Iris pigment epithelial cell (primary cell): ENCODE measurements at regions not wholly inside any gene's neighbourhood (a gene's known extent, or its start where the extent isn't known, plus 50 kb on each side); places are given as distances from the start of the nearest gene placed in this dataset.
"Not testable (repeated sequence)": the region's sequence is repeated elsewhere in the genome, so short reads cannot be mapped to it uniquely, and the experiment has no call there.

Source experiments
- DNase-seq: peaks from one replicate; pipeline ENCODE4 v3.0.0-alpha.2; 2011; ENCODE audit warnings: low read depth

DNA sequence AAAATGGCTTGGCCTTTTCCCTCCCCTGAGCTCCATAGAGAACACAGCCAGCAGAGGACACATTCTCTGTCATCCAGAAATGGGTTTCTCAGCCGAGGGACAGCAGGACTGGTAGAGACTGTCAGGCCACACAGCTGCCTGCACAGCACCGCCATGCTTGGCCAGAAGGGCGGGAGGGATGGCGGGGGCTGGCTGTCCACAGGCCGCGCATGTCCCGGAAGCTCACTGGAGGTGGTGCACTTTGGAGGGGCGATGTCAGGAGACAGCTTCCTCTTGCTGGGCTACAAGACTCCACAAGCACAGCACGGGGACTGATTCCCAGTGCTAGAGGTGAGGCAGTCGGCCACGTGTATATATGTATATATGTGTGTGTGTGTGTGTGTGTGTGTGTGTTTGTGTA lies 125.3 kb downstream of the GOLGA6L4 start:
- not testable (repeated sequence) for DNase-seq

DNA sequence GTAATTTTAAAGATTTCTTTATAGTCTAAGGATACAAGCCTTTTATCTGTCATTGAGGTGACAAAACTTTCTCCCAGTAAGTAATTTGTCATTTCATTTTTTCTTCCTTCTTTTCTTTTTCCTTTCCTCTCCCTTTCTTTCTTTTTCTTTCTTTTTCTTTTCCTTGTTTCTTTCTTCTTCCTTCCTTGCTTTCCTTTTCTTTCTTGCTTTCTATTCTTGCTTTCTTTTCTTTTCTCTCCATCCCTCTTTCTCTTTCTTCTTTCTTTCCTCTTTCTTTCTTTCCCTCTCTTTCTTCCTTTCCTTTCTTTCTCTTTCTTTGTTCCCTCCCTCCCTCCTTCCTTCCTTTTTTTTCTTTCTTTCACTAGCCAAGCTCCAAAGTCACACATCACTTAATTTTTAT lies 148.8 kb downstream of the GOLGA6L4 start:
- not testable (repeated sequence) for DNase-seq

DNA sequence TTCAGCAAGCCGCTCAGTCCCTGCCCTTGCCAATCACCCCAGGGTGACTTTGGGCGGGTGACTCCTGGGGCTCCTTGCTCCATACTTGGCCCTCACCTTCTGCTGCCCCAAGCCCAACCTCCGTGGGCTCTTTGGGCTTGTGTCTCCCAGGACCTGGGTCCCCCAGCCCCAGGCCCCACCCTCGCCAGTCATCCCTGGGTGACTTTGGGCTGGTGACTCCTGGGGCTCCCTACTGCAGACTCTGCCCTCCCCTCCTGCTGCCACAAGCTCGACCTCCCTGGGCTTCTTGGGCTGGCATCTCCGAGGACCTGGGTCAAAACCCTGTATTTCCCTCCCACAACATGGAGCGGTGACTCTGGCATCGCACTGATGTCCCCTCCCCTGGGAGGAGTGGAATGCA lies 151.5 kb downstream of the GOLGA6L4 start:
- DNase-seq = no peak

DNA sequence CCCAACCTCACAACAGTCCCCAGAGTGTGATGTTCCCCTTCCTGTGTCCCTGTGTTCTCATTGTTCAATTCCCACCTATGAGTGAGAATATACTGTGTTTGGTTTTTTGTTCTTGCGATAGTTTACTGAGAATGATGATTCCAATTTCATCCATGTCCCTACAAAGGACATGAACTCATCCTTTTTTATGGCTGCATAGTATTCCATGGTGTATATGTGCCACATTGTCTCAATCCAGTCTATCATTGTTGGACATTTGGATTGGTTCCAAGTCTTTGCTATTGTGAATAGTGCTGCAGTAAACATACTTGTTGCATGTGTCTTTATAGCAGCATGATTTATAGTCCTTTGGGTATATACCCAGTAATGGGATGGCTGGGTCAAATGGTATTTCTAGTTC lies 152.6 kb downstream of the GOLGA6L4 start:
- DNase-seq = not testable (repeated sequence)

DNA sequence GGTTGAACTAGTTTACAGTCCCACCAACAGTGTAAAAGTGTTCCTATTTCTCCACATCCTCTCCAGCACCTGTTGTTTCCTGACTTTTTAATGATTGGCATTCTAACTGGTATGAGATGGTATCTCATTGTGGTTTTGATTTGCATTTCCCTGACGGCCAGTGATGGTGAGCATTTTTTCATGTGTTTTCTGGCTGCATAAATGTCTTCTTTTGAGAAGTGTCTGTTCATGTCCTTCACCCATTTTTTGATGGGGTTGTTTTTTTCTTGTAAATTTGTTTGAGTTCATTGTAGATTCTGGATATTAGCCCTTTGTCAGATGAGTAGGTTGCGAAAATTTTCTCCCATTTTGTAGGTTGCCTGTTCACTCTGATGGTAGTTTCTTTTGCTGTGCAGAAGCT lies 153.1 kb downstream of the GOLGA6L4 start:
- DNase-seq = not testable (repeated sequence)

DNA sequence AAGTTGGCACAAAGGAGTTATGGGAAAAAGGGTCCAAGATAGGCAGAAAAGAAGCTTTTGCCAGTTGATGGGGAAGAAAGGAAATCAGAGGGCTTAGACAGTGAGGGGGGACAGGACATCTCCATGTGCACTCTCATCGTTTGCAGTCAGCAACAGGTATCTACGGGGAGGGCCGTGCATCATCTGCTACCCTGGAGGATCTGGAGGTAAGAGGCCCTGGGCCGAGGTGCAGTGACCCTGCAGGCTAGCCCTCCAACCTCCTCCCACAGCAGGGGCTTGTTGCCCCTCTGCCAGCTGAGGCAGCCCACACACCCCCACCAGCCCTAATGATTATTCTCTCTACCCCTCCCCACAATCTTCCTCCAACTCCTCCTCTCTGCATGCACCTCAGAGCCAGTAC lies 154.8 kb downstream of the GOLGA6L4 start:
- DNase-seq = not testable (repeated sequence)

DNA sequence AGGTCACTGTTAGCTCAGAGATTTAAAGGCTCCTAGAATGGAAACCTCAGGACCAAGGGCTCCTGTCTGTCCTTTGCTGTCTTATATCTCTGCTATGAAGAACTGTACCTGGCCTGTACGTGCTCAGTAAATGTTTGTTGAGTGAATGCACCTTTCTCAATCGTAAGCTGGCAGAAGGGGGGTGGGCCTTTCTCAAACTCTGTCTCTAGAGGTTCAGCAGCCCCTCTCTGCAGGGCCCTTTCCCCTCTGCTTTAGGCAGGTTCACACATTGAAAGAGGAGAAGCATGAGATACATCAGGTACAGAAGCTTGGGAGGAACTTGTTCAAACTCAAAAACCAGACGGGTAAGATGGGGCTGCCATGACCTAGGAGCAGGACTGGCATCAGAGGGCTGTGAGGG lies 155.6 kb downstream of the GOLGA6L4 start:
- no peak for DNase-seq

DNA sequence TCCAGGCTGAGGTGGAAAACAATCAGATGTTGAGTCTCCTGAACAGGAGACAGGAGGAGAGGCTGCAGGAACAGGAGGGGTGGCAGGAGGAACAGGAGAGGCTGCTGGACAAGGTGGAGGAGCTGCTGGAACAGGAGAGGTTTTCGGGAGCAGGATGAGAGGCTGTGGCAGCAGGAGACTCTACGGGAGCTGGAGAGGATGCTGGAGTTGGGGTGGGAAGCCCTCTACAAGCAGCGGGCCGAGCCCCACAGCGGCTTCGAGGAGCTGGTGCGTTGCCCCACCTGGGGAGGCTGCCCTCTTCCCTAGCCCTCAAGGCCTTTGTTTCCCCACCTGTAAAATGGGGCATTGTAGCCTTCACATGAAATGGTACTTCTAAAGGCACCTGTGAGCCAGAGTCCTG lies 156.4 kb downstream of the GOLGA6L4 start:
- DNase-seq = not testable (repeated sequence)

DNA sequence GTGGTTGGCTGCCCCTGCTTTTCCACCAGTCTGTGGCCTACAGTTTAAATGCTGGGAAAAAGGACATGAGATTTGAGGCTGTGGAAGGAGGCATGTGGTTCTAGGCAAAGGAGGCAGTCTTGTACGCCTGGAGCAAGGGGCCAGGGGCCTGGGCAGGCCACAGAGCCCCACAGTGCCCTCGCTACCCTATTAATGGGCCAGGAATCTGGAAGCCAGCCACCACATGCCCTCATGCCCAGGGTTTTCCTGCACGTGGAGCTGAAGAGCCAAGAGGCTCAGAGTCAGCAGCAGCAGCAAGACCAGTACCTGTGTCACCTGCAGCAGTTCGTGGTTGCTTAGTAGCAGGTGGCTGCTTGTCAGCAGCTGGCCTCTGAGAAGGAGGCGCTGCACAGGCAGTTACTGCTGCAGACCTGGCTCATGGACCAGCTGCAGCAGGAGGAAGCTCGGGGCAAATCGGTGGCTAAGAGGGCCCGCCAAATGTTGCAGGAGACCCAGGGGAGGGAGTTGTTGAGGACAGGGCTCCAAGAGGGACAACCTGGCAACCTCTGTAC lies 157.9 kb downstream of the GOLGA6L4 start:
- not testable (repeated sequence) for DNase-seq

DNA sequence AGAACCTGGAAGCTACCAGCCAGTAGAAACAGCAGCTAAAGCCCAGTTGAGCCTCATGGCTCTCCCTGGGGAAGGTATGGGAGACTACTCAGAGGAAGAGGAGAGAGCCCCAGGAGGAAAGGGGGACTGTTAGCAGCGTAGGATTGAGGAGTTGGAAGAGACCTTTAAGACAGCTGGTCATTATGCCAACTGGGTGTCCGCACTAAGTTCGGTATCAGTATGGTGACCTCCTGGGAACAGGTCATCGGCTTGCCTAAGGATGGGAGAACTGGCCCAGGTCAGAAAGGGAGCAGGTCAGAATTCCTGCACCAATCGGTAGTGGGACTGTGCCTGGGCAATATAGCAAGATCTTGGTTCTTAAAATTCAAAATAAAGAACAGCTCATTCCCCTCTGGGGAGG lies 158.4 kb downstream of the GOLGA6L4 start:
- not testable (repeated sequence) for DNase-seq

DNA sequence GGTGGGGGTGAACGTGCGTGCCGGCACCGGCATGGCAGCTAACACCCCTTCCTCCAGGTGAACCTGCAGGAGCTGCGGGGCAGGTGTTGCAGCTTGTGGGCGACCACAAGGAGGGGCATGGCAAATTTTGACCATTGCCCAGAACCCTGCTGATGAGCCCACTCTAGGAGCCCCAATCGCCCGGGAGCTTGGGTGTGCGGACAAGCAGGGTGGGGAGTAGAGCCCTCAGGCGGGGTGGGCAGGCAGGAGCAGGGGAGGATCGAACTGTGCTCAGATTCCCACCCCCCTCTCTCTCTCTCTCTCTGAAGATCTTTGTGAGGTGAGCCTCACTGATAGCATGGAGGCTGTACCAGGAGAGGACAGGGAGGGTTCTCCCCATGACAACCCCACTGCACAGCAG lies 159.8 kb downstream of the GOLGA6L4 start:
- not testable (repeated sequence) for DNase-seq

DNA sequence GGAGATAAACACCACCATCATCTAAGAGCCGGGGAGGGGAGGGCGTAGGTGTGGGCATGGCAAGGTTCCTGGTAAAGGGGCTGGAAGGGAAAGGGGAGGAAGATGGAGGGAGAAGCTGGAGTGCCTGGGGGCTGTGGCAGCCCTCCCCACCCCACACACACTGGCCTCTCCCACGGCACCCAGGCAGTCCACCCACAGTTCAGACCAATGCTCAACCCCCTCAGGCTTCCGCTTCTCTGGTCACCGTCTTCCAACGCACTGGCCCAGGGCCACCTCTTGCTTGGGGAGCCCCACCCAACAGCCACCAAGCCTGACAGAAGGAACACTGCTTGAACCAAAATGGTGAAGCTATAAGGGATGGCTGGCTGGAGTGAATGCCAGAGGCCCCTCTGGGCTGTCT lies 160.3 kb downstream of the GOLGA6L4 start:
- not testable (repeated sequence) for DNase-seq

DNA sequence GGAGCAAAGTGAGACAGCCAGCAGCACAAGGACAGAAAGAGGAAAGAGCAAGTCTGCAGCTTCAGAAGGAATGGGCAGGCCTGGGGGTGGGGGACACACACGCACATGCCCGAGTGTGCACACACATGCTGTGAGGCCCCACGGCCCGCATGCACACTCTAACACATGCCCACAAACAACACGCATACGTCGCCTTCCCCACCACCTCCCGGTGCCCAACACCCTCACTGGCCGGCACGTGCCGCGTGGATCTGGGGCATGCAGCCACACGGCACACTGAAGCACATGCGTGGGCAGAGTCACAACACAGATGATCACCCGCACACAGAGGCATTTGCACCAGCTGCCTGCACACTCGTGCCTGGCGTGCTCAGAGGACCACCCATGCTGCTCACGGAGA lies 161.5 kb downstream of the GOLGA6L4 start:
- DNase-seq = not testable (repeated sequence)

DNA sequence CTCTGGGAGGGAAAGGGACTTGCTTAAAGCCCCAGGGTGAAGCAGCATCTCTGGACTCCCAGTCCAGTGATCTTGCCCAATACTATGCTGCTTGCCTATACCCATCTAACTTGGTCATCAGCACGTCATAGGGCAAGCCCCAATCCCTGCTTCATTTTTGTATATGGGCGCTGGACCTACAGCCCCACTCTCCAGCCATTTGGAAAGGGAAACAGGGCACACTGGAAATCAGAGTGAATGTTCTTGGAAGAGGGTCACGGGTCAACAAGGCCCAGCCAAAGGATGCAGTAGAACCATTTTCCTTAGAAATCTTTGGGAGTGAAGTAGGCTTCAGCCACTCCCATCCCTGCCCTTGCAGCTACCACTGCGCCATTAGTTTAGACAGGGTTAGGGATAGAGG lies 162.5 kb downstream of the GOLGA6L4 start:
- not testable (repeated sequence) for DNase-seq

DNA sequence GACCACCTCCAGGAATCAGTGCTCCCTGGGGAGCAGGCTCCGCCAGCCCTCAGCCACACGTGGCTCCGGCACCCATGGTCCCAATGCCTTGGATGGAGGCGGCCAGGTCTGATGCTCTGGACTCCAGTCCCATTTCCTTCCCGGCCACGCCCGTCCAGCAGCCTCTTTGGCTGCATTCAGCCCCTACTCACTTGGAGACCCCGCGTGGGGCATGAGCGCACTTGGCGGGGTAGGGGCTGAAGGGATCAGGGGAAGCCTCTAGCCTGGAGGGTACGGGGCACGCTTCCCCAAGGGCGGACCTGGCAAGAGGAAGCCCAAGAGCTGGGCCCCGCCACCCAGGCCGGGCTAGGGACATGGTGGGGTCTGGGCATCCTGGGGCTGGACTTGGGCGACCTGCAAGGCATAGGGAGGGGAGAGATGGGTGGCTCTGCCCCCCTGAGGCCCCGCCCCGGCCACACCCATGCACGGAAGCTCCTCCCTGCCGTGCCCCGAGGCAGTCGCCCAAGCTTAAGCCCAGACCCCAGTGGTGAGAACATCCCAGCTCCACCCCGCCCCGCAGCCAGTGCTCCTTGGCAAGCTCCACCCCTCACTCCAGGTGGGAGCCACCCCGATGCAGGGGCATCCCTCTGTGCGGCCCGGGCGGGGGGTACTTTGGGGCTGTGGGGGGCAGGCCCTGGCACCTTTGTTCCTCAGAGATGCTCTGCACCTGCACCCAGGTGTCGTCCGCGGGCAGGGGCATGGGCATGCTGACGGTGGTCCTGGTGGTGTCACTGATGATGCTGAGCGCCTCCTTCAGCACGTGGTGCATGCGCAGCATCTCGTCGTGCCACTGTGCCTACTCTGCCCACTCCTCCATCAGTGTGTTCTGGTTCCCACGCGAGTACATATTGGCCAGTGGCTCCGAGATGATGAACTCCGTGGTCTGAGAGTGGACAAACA lies 163.5 kb downstream of the GOLGA6L4 start:
- no peak for DNase-seq

DNA sequence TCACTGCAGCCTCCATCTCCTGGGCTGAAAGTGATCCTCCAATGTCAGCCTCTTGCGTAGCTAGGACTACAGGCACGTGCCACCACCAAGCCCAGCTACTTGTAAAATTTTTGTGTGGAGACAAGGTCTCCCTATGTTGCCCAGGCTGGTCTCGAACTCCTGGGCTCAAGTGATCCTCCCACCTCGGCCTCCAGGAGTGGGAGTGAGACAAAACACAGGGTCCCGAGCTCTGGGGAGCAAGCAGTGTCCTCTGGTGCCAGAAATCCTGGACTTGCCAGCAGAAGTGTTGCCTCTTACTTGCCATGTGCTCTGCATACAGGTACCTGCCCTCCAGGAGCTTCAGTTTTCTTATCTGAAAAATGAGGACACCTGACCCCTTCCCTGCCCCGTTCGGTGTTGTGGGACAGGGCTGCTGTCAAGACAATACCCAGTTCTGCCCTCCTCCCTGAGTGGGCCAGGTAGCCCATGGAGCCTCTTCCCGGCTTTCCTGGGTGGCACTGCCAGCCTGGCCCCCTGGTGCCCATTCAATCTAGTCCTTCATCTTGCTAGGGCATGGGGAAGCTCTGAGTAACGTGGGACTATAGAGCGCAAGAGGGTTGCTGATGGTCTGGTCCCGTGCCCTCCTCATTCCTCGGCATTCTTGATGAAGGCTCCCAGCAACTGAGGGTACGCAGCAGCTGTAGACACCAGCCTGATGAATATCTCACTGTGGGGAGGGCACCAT lies 164.6 kb downstream of the GOLGA6L4 start:
- no peak for DNase-seq

DNA sequence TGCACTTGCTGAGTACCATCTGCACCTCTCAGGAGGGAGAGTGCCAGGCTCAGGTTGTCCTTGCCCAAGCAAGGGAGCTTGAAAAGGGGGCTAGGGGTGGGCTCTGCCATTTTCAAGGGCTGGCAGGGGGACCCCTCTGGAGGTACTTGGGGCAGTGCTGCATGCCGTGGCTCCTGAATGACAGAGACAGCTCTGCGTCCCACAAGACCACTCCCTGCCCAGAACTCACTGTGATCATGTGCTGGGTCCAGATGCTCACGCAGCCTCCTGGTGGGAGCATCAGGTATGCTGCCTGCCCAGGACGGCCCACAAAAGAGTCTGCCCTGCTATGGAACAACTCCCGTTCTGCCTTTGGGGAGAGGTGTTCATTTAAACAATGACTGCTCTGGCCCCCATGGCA lies 165.2 kb downstream of the GOLGA6L4 start:
- DNase-seq = no peak

DNA sequence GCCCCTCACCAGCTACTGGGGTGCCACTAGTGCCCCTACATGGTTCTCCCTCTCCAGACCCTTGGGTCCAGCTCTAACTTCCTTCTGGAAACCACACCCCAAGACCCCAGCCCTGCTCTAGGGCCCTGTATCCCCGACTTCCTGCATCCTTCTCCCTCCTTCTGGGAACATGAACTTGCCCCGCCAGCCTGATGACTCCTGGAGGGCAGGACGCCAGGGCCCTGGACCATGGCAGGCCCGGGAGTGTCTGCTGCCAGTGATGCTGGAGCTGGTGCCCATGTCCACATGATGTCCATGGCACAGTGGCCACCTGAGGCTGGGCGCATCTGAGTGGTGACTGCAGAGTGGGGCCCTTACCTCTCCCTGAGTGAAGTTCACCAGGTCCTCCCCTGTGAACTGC lies 165.9 kb downstream of the GOLGA6L4 start:
- not testable (repeated sequence) for DNase-seq

DNA sequence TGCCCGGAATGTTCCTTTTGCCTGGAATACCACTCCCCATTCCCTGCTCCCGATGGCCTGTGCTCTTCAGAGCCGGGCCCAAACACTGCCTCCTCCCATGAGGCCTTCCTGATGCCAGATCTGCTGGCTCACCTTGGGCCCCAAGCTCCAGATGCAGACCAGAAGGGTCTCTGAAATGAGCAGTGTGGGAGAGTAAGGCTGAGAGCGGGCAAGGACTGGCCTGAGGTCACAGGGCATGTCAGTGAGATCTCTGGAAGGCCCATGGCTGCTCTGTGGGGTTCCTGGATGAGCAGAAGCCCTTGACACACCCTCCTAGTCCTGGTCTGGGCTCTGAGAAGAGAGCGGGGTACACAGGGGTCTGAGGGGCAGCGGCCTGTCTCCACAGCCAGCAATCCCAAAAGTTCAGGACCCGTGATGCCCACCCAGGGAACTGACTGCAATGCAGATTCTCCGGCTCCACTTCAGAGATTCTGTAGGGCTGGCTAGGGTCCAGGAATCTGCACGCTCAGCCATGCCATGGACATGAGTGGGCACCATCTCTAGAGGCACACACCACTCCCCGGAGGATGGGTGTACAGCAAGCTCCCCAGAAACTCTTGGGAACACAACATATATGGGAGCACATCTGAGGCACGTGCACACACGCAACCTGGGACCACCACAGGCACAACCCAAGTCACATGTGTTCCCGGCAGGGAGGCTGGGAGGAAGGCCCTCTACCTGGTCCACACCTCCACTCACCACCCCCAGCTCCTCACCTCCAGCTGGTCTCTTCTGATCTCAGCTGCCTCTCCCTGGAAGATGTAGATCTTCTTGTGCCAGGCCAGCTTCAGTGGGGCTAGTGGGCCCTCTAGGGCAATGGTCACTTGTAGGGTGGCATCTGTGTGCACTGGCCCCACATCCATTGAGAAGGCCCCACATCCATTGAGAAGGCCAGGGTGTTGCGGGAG lies 166.6 kb downstream of the GOLGA6L4 start:
- DNase-seq = not testable (repeated sequence)

DNA sequence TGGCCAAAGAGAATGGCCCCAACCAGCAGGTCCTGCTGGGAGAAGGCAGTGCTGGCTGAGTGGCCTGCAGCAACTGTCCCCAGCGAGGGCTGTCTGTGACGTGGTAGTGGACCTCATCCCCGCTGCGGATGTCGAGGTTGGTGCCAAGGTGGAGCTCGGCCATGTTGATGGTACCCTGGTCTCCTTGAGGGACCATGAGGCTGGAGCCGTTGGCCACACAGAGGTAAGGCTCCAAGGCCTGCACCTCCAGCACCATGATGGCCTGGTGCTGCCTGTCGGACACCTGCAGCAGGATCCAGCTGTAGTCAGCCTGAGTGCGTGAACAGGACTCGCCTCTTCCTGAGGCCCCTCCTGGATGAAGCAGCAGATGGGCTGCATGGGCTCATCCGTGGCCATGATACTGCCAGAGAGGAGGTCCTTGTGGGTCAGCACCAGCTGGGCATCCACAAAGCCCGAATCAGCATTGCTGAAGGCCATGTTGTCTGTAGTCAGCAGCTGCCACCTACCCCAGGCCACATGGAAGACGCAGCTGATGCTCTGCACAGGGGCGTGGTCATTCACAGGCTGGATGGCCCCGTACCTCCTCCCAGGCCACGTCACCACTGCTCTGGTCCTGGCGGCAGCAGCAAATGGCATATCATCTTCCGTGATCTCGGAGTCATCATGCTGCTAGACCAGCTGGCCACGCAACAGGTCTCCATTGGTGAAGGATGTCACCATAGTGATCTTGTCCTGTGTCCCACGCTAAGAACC lies 167.5 kb downstream of the GOLGA6L4 start:
- no peak for DNase-seq

DNA sequence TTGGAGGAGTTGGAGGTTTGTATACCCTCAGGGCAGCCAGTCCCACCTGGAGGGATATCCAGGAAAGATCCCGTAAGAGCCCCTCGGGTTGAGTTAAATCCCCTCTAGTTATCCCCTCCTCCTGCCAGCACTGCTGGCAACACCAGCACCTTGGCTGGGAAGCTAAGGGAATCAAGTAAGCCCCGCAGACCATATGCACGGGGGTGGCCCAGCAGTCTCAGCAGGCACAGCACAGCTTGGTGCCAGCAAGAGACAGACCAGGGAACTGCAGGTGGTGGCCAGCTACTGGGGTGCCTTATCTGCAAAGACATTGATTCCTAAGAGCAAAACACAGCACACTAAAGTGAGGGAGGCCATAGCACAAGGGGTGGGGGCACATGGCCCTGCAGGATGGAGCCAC lies 173.8 kb downstream of the GOLGA6L4 start:
- not testable (repeated sequence) for DNase-seq
